ENCODE measurements at regions not wholly inside any gene's neighbourhood (a gene's known extent, or its start where the extent isn't known, plus 50 kb on each side); places are given as distances from the start of the nearest gene placed in this dataset.

- TF ChIP-seq CTCF (IDR thresholded peaks at IDR 0.05) (no peak), ZFX (IDR thresholded peaks at IDR 0.05; ENCODE audit: borderline replicate concordance) (no peak)
- no peak overlapping the region for H3K27ac ChIP-seq
Measured at GRCh38 chr4:8769645-8770517, 101.8 kb downstream of the HMX1 start.

GRCh38 chr4:8768357-8768999, 103.2 kb downstream of the HMX1 start:
- TF ChIP-seq ZFX (IDR thresholded peaks at IDR 0.05; ENCODE audit: borderline replicate concordance) (no peak), CTCF (IDR thresholded peaks at IDR 0.05) (no peak)
- no peak overlapping the region for H3K27ac ChIP-seq

- no peak overlapping the region for H3K27ac ChIP-seq
Measured at GRCh38 chr4:8766610-8767009, 105.0 kb downstream of the HMX1 start.

GRCh38 chr4:8765631-8766590, 105.7 kb downstream of the HMX1 start:
- no peak for TF ChIP-seq CTCF (IDR thresholded peaks at IDR 0.05)
- no peak for TF ChIP-seq ZFX (IDR thresholded peaks at IDR 0.05; ENCODE audit: borderline replicate concordance)

More at GRCh38 chr4:8766610-8767009, 105.0 kb downstream of the HMX1 start:
- TF ChIP-seq CTCF (IDR thresholded peaks at IDR 0.05) (no peak), ZFX (IDR thresholded peaks at IDR 0.05; ENCODE audit: borderline replicate concordance) (no peak)

GRCh38 chr4:8765084-8765483, 106.6 kb downstream of the HMX1 start:
- no peak for TF ChIP-seq ZFX (IDR thresholded peaks at IDR 0.05; ENCODE audit: borderline replicate concordance)
- no peak for TF ChIP-seq CTCF (IDR thresholded peaks at IDR 0.05)

More at GRCh38 chr4:8765631-8766590, 105.7 kb downstream of the HMX1 start:
- no peak overlapping the region for H3K27ac ChIP-seq

GRCh38 chr4:8763966-8764901, 107.4 kb downstream of the HMX1 start:
- no peak for TF ChIP-seq ZFX (IDR thresholded peaks at IDR 0.05; ENCODE audit: borderline replicate concordance)
- no peak for TF ChIP-seq CTCF (IDR thresholded peaks at IDR 0.05)
- H3K27ac ChIP-seq, result no peak overlapping the region

More at GRCh38 chr4:8765084-8765483, 106.6 kb downstream of the HMX1 start:
- no peak overlapping the region for H3K27ac ChIP-seq
